GM12864 (cell line): ENCODE measurements at regions not wholly inside any gene's neighbourhood (a gene's known extent, or its start where the extent isn't known, plus 50 kb on each side); places are given as distances from the start of the nearest gene placed in this dataset.

Experiments
- DNase-seq: peaks from one replicate; pipeline ENCODE4 v3.0.0-alpha.2; 2011; ENCODE audit warnings: low read depth
- H3K4me3 ChIP-seq: 2 replicates; pipeline ENCODE4 v1.5.1; 2011; ENCODE audit warnings: mild to moderate bottlenecking, low read depth, low read length, control low read depth
- TF ChIP-seq, protein P1 (sequence below): IDR thresholded peaks from 2 replicates; pipeline ENCODE4 v1.5.1; 2011; ENCODE audit warnings: low read depth, mild to moderate bottlenecking, moderate library complexity, low read length, control low read depth, inconsistent platforms; ENCODE audit errors: missing control alignments

DNA sequence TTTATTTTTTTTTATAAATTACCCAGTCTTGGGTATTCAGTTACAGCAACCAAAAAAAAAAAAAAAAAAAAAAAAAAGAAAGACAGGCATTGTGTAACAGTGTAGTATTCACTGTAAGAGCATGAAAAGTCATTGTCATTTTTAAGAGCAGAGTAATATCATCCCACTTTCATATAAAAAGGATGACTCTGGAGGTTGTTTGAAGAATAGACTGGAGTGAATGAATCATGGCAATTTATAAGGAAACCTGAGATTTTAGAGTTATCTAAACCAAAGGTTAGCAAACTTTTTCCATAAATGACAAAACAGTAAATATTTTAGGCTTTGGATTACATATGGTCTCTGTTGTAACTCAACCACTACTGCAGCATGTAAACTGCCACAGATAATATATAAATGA, 794.9 kb downstream of the NTRK3 start:
- TF ChIP-seq, protein P1, sequence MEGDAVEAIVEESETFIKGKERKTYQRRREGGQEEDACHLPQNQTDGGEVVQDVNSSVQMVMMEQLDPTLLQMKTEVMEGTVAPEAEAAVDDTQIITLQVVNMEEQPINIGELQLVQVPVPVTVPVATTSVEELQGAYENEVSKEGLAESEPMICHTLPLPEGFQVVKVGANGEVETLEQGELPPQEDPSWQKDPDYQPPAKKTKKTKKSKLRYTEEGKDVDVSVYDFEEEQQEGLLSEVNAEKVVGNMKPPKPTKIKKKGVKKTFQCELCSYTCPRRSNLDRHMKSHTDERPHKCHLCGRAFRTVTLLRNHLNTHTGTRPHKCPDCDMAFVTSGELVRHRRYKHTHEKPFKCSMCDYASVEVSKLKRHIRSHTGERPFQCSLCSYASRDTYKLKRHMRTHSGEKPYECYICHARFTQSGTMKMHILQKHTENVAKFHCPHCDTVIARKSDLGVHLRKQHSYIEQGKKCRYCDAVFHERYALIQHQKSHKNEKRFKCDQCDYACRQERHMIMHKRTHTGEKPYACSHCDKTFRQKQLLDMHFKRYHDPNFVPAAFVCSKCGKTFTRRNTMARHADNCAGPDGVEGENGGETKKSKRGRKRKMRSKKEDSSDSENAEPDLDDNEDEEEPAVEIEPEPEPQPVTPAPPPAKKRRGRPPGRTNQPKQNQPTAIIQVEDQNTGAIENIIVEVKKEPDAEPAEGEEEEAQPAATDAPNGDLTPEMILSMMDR = no peak
- no peak overlapping the region for H3K4me3 ChIP-seq
- DNase-seq = no peak

- no peak for DNase-seq
- no peak overlapping the region for H3K4me3 ChIP-seq
- TF ChIP-seq, protein P1 = no peak
Measured at GRCh38 chr15:87454860-87455259, 801.7 kb downstream of the NTRK3 start.

DNA sequence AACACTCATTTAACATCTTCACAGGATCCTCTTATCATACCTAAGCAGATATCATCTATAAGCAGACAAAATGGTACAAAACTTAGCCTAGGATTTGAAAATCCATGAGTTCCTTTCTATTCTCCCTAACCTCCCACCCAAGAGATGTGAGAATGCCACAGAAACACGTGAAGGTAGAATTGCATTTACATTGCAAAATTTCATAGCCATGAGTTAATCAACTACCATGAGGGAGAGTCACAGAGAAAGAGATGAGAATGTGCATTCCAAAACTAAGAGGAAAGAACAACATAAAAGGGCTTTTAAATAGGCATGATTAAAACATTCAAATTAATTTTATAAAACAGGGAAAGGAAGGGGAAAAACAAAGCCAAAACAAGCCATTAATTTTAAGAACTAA, 806.2 kb downstream of the NTRK3 start:
- DNase-seq = no peak

DNA sequence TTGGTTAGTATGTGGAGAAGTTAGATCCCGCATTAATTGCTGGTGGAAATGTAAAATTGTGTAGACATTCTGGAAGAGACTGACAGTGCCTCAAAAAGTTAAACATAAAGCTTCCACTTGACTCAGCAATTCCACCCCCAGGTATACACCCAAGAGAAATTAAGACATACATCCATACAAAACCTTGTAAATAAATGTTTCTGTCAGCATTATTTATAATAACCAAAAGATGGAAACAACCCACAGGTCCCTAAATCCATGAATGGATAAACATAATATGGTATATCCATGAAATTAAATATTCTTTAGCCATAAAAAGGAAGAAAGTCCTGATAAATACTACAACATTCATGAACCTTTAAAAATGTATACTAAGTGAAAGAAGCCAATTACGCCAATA, 817.4 kb downstream of the NTRK3 start:
- DNase-seq = no peak
- H3K4me3 ChIP-seq = no peak overlapping the region
- TF ChIP-seq, protein P1 = no peak

More for the DNA sequence above, 806.2 kb downstream of the NTRK3 start:
- H3K4me3 ChIP-seq = no peak overlapping the region
- TF ChIP-seq, protein P1 = no peak

- no peak for DNase-seq
- no peak overlapping the region for H3K4me3 ChIP-seq
- TF ChIP-seq, protein P1 = no peak
Measured at GRCh38 chr15:87433871-87434270, 822.7 kb downstream of the NTRK3 start.

GRCh38 chr15:87429754-87430153, 826.8 kb downstream of the NTRK3 start:
- TF ChIP-seq, protein P1 = no peak
- no peak for DNase-seq
- no peak overlapping the region for H3K4me3 ChIP-seq

DNA sequence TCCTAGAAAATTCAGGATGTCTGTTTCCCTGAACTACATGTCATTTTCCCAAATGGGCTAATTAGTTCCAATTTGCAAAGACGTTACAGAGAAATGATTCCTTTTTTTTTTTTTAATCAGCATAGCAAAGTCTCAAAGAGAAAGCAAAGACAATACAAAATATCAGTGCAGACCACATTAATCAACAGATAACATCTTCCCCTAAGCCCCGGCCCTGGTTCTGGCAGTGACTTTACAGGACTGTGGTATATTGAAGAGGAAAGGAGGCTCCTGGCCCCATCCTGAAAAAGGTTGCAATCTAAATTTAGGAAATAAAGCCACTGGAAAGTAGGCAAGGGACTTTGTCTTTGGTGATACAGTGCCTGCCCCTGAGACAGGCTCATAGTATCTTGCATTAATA, 836.5 kb downstream of the NTRK3 start:
- TF ChIP-seq, protein P1 = no peak
- no peak for DNase-seq
- H3K4me3 ChIP-seq = no peak overlapping the region
